ENCODE measurements at regions not wholly inside any gene's neighbourhood (a gene's known extent, or its start where the extent isn't known, plus 50 kb on each side); places are given as distances from the start of the nearest gene placed in this dataset.
"Not testable (repeated sequence)": the region's sequence is repeated elsewhere in the genome, so short reads cannot be mapped to it uniquely, and the experiment has no call there.

- no peak overlapping the region for H3K27ac ChIP-seq (ENCODE audit: low read depth, low read length)
- no peaks in the 10 kb centered on the region for H3K36me3 ChIP-seq (ENCODE audit: insufficient read depth, low read length)
- no peak for DNase-seq
- H3K9me3 ChIP-seq (ENCODE audit: control insufficient read depth in 1 of 2, low read length in 2 of 2): no peaks in the 10 kb centered on the region
- intact Hi-C loops (cut with micrococcal nuclease): no loop called here
- ChIA-PET POLR2A (ENCODE audit: partially characterized antibody) (no interaction called here), CTCF (ENCODE audit: partially characterized antibody) (no interaction called here)
- H3K27me3 ChIP-seq (ENCODE audit: insufficient read depth, low read length): no peaks in the 10 kb centered on the region
- Mint-ChIP-seq H3K27ac (no peak overlapping the region), H3K4me3 (no peak overlapping the region), H3K27me3 (no peaks in the 10 kb centered on the region), H3K36me3 (no peaks in the 10 kb centered on the region), H3K9me3 (peaks cover 0 to 8% (median 2%) of the 10 kb centered on the region in 8 donors), H3K4me1 (no peaks in the 10 kb centered on the region)
- no peaks in the 10 kb centered on the region for H3K4me1 ChIP-seq (ENCODE audit: insufficient read depth, low read length)
- H3K4me3 ChIP-seq (ENCODE audit: low read length in 2 of 2): no peak overlapping the region
Measured at GRCh38 chr3:22013641-22014040, 262.6 kb upstream of the ZNF385D start.

GRCh38 chr3:22016197-22016596, 265.2 kb upstream of the ZNF385D start:
- H3K9me3 ChIP-seq (ENCODE audit: control insufficient read depth in 1 of 2, low read length in 2 of 2): no peaks in the 10 kb centered on the region
- DNase-seq: no peak
- Mint-ChIP-seq H3K4me1 (no peaks in the 10 kb centered on the region), H3K36me3 (no peaks in the 10 kb centered on the region), H3K27me3 (no peaks in the 10 kb centered on the region), H3K9me3 (peaks cover 0 to 13% (median 2%) of the 10 kb centered on the region in 8 donors), H3K4me3 (no peak overlapping the region), H3K27ac (no peak overlapping the region)
- no peaks in the 10 kb centered on the region for H3K27me3 ChIP-seq (ENCODE audit: insufficient read depth, low read length)
- CTCF ChIA-PET (ENCODE audit: partially characterized antibody): no interaction called here
- no peaks in the 10 kb centered on the region for H3K36me3 ChIP-seq (ENCODE audit: insufficient read depth, low read length)
- H3K4me3 ChIP-seq (ENCODE audit: low read length in 2 of 2): no peak overlapping the region
- H3K27ac ChIP-seq (ENCODE audit: low read depth, low read length): no peak overlapping the region
- no peaks in the 10 kb centered on the region for H3K4me1 ChIP-seq (ENCODE audit: insufficient read depth, low read length)
- intact Hi-C loops (cut with micrococcal nuclease): no loop called here
- POLR2A ChIA-PET (ENCODE audit: partially characterized antibody): no interaction called here

GRCh38 chr3:22024638-22025037, 273.6 kb upstream of the ZNF385D start:
- H3K27ac Mint-ChIP-seq; H3K36me3 ChIP-seq (ENCODE audit: insufficient read depth, low read length); H3K27ac ChIP-seq (ENCODE audit: low read depth, low read length); DNase-seq; intact Hi-C loops (cut with micrococcal nuclease); CTCF ChIA-PET (ENCODE audit: partially characterized antibody); H3K27me3 ChIP-seq (ENCODE audit: insufficient read depth, low read length); POLR2A ChIA-PET (ENCODE audit: partially characterized antibody); H3K4me1 Mint-ChIP-seq; H3K27me3 Mint-ChIP-seq; H3K4me3 Mint-ChIP-seq; H3K36me3 Mint-ChIP-seq; H3K4me1 ChIP-seq (ENCODE audit: insufficient read depth, low read length); H3K4me3 ChIP-seq (ENCODE audit: low read length in 2 of 2); H3K9me3 ChIP-seq (ENCODE audit: control insufficient read depth in 1 of 2, low read length in 2 of 2): not testable (repeated sequence)
- peaks cover 0 to 34% (median 7%) of the 10 kb centered on the region in 8 donors for H3K9me3 Mint-ChIP-seq

- no peak overlapping the region for H3K27ac ChIP-seq (ENCODE audit: low read depth, low read length)
- no peaks in the 10 kb centered on the region for H3K27me3 Mint-ChIP-seq
- CTCF ChIA-PET (ENCODE audit: partially characterized antibody): no interaction called here
- DNase-seq: no peak
- no peak overlapping the region for H3K4me3 Mint-ChIP-seq
- H3K27me3 ChIP-seq (ENCODE audit: insufficient read depth, low read length): no peaks in the 10 kb centered on the region
- POLR2A ChIA-PET (ENCODE audit: partially characterized antibody): no interaction called here
- no peaks in the 10 kb centered on the region for H3K36me3 Mint-ChIP-seq
- H3K4me1 Mint-ChIP-seq: no peaks in the 10 kb centered on the region
- H3K9me3 Mint-ChIP-seq: peaks cover 2 to 25% (median 10%) of the 10 kb centered on the region in 8 donors
- intact Hi-C loops (cut with micrococcal nuclease): no loop called here
- H3K9me3 ChIP-seq (ENCODE audit: control insufficient read depth in 1 of 2, low read length in 2 of 2): peaks cover 0 to 5% of the 10 kb centered on the region in 2 donors
- no peak overlapping the region for H3K4me3 ChIP-seq (ENCODE audit: low read length in 2 of 2)
- no peak overlapping the region for H3K27ac Mint-ChIP-seq
- H3K36me3 ChIP-seq (ENCODE audit: insufficient read depth, low read length): no peaks in the 10 kb centered on the region
- no peaks in the 10 kb centered on the region for H3K4me1 ChIP-seq (ENCODE audit: insufficient read depth, low read length)
Measured at GRCh38 chr3:22029480-22029879, 278.5 kb upstream of the ZNF385D start.

GRCh38 chr3:22039161-22039560, 288.2 kb upstream of the ZNF385D start:
- CTCF ChIA-PET (ENCODE audit: partially characterized antibody): no interaction called here
- Histone ChIP-seq H3K27ac (ENCODE audit: low read depth, low read length) (no peak overlapping the region), H3K4me1 (ENCODE audit: insufficient read depth, low read length) (no peaks in the 10 kb centered on the region), H3K27me3 (ENCODE audit: insufficient read depth, low read length) (no peaks in the 10 kb centered on the region), H3K4me3 (ENCODE audit: low read length in 2 of 2) (no peak overlapping the region), H3K9me3 (ENCODE audit: control insufficient read depth in 1 of 2, low read length in 2 of 2) (no peaks in the 10 kb centered on the region), H3K36me3 (ENCODE audit: insufficient read depth, low read length) (no peaks in the 10 kb centered on the region)
- DNase-seq: no peak
- Mint-ChIP-seq H3K36me3 (no peaks in the 10 kb centered on the region), H3K9me3 (peaks cover 0 to 15% (median 3%) of the 10 kb centered on the region in 8 donors), H3K27me3 (no peaks in the 10 kb centered on the region), H3K4me1 (no peaks in the 10 kb centered on the region), H3K4me3 (no peak overlapping the region), H3K27ac (no peak overlapping the region)
- POLR2A ChIA-PET (ENCODE audit: partially characterized antibody): no interaction called here
- intact Hi-C loops (cut with micrococcal nuclease): no loop called here

GRCh38 chr3:22040150-22040549, 289.1 kb upstream of the ZNF385D start:
- Histone ChIP-seq H3K36me3 (ENCODE audit: insufficient read depth, low read length) (no peaks in the 10 kb centered on the region), H3K4me3 (ENCODE audit: low read length in 2 of 2) (no peak overlapping the region), H3K27ac (ENCODE audit: low read depth, low read length) (no peak overlapping the region), H3K9me3 (ENCODE audit: control insufficient read depth in 1 of 2, low read length in 2 of 2) (no peaks in the 10 kb centered on the region), H3K4me1 (ENCODE audit: insufficient read depth, low read length) (no peaks in the 10 kb centered on the region), H3K27me3 (ENCODE audit: insufficient read depth, low read length) (no peaks in the 10 kb centered on the region)
- no peaks in the 10 kb centered on the region for H3K36me3 Mint-ChIP-seq
- intact Hi-C loops (cut with micrococcal nuclease): no loop called here
- ChIA-PET CTCF (ENCODE audit: partially characterized antibody) (no interaction called here), POLR2A (ENCODE audit: partially characterized antibody) (no interaction called here)
- no peak overlapping the region for H3K4me3 Mint-ChIP-seq
- H3K9me3 Mint-ChIP-seq: peaks cover 0 to 15% (median 3%) of the 10 kb centered on the region in 8 donors
- no peak for DNase-seq
- no peaks in the 10 kb centered on the region for H3K27me3 Mint-ChIP-seq
- no peak overlapping the region for H3K27ac Mint-ChIP-seq
- H3K4me1 Mint-ChIP-seq: no peaks in the 10 kb centered on the region

GRCh38 chr3:22045882-22046281, 294.9 kb upstream of the ZNF385D start:
- H3K27ac Mint-ChIP-seq: no peak overlapping the region
- POLR2A ChIA-PET (ENCODE audit: partially characterized antibody): no interaction called here
- H3K27ac ChIP-seq (ENCODE audit: low read depth, low read length): no peak overlapping the region
- H3K9me3 Mint-ChIP-seq: peaks cover 2 to 16% (median 13%) of the 10 kb centered on the region in 8 donors
- no peak for DNase-seq
- no peaks in the 10 kb centered on the region for H3K36me3 ChIP-seq (ENCODE audit: insufficient read depth, low read length)
- no peak overlapping the region for H3K4me3 ChIP-seq (ENCODE audit: low read length in 2 of 2)
- H3K27me3 ChIP-seq (ENCODE audit: insufficient read depth, low read length): no peaks in the 10 kb centered on the region
- no peak overlapping the region for H3K4me3 Mint-ChIP-seq
- H3K9me3 ChIP-seq (ENCODE audit: control insufficient read depth in 1 of 2, low read length in 2 of 2): no peaks in the 10 kb centered on the region
- CTCF ChIA-PET (ENCODE audit: partially characterized antibody): no interaction called here
- intact Hi-C loops (cut with micrococcal nuclease): no loop called here
- no peaks in the 10 kb centered on the region for H3K27me3 Mint-ChIP-seq
- no peaks in the 10 kb centered on the region for H3K4me1 Mint-ChIP-seq
- H3K4me1 ChIP-seq (ENCODE audit: insufficient read depth, low read length): no peaks in the 10 kb centered on the region
- H3K36me3 Mint-ChIP-seq: no peaks in the 10 kb centered on the region

- H3K9me3 Mint-ChIP-seq: peaks cover 0 to 8% (median 4%) of the 10 kb centered on the region in 8 donors
- ChIA-PET CTCF (ENCODE audit: partially characterized antibody) (no interaction called here), POLR2A (ENCODE audit: partially characterized antibody) (no interaction called here)
- DNase-seq: no peak
- no peak overlapping the region for H3K4me3 ChIP-seq (ENCODE audit: low read length in 2 of 2)
- H3K27me3 ChIP-seq (ENCODE audit: insufficient read depth, low read length): no peaks in the 10 kb centered on the region
- no peak overlapping the region for H3K4me3 Mint-ChIP-seq
- H3K4me1 ChIP-seq (ENCODE audit: insufficient read depth, low read length): no peaks in the 10 kb centered on the region
- H3K9me3 ChIP-seq (ENCODE audit: control insufficient read depth in 1 of 2, low read length in 2 of 2): no peaks in the 10 kb centered on the region
- no peaks in the 10 kb centered on the region for H3K27me3 Mint-ChIP-seq
- intact Hi-C loops (cut with micrococcal nuclease): no loop called here
- H3K36me3 ChIP-seq (ENCODE audit: insufficient read depth, low read length): no peaks in the 10 kb centered on the region
- no peaks in the 10 kb centered on the region for H3K36me3 Mint-ChIP-seq
- no peaks in the 10 kb centered on the region for H3K4me1 Mint-ChIP-seq
- no peak overlapping the region for H3K27ac ChIP-seq (ENCODE audit: low read depth, low read length)
- no peak overlapping the region for H3K27ac Mint-ChIP-seq
Measured at GRCh38 chr3:22063500-22063899, 312.5 kb upstream of the ZNF385D start.
